ENCODE measurements at regions not wholly inside any gene's neighbourhood (a gene's known extent, or its start where the extent isn't known, plus 50 kb on each side); places are given as distances from the start of the nearest gene placed in this dataset.

DNA sequence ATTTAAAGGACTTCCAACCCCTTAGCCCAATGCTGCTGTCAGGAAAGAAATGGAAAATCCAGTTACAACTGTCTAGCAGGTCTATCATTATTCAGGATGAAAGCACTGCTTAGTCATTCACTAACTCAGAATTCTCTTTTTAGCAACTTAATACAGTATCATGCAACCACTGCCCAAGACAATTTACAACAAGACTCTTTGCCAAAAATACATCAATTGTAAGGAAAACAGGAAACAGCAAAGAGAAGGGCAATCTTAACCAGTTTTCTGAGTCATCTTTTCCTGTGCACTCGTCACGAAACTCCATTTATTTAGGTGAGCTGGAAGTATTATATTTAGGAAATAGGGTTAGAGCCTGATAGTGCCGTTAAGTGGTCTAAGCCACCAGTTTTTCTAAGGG lies 1197.7 kb upstream of the CITED2 start:
- TF ChIP-seq, protein P1, sequence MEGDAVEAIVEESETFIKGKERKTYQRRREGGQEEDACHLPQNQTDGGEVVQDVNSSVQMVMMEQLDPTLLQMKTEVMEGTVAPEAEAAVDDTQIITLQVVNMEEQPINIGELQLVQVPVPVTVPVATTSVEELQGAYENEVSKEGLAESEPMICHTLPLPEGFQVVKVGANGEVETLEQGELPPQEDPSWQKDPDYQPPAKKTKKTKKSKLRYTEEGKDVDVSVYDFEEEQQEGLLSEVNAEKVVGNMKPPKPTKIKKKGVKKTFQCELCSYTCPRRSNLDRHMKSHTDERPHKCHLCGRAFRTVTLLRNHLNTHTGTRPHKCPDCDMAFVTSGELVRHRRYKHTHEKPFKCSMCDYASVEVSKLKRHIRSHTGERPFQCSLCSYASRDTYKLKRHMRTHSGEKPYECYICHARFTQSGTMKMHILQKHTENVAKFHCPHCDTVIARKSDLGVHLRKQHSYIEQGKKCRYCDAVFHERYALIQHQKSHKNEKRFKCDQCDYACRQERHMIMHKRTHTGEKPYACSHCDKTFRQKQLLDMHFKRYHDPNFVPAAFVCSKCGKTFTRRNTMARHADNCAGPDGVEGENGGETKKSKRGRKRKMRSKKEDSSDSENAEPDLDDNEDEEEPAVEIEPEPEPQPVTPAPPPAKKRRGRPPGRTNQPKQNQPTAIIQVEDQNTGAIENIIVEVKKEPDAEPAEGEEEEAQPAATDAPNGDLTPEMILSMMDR (IDR thresholded peaks at IDR 0.05; ENCODE audit: low read depth, low read length): no peak
- TF ChIP-seq POLR2A (IDR thresholded peaks at IDR 0.05; ENCODE audit: extremely low read depth, insufficient read length) (no peak), MYC (IDR thresholded peaks at IDR 0.05; ENCODE audit: low read depth, low read length) (no peak)
- TF ChIP-seq, protein P2, sequence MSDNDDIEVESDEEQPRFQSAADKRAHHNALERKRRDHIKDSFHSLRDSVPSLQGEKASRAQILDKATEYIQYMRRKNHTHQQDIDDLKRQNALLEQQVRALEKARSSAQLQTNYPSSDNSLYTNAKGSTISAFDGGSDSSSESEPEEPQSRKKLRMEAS (IDR thresholded peaks at IDR 0.05; ENCODE audit: low read depth, low read length): no peak
